T follicular helper cell (primary cell): ENCODE measurements at regions not wholly inside any gene's neighbourhood (a gene's known extent, or its start where the extent isn't known, plus 50 kb on each side); places are given as distances from the start of the nearest gene placed in this dataset.
"Not testable (repeated sequence)": the region's sequence is repeated elsewhere in the genome, so short reads cannot be mapped to it uniquely, and the experiment has no call there.

ENCODE experiments used
- DNase-seq: peaks from one replicate; pipeline ENCODE4 v3.0.0-alpha.2; 2020; ENCODE audit warnings: low read depth

DNA sequence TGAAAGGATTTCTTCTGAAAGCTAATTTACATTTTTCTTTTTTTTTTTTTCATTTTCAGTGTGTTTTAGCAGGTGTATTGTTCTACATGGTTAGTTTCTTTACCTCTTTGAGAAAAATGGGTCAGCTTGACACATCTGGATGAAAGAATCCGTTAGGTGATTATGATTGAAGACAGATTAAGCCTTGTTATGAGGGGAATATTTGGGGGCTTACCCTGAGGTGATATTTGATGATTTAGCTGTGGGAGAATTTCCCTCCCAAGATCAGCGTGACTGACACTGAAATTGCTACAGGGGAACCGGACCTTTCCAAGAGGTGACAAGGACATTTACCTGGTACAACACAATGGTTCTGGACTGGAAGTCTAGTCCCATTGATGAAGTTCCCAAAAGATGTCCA lies 147.5 kb downstream of the NFKBIZ start:
- DNase-seq = no peak

DNA sequence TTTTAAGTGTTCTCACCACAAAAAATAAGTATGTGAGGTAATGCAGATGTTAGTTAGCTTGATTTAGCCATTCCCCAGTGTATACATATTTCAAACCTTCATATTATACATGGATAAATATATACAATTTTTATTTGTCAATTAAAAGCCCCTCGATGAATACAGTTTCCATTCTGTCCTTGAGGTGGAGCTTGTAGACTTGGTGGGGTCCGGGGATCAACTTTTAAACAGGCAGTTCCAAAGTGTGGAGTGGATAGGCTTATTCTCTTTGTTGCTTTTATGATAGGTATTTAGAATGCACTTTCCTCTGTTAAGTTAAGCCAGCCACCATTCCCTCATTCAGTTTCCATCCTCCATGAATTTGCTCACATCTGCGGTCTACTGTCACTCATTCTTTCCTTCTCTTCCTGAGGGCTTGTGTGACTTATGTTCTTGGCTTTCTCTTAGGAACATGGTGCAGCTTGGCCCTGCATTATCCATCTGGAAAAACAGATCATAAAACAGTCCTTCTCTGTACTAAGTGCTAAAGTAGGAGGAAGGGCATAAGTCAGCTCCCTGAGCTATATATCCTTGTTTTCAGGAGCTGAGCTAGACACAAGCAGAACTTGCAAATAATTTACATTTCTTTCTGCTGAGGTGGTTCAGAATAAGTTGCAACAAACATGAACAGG lies 149.1 kb downstream of the NFKBIZ start:
- no peak for DNase-seq

DNA sequence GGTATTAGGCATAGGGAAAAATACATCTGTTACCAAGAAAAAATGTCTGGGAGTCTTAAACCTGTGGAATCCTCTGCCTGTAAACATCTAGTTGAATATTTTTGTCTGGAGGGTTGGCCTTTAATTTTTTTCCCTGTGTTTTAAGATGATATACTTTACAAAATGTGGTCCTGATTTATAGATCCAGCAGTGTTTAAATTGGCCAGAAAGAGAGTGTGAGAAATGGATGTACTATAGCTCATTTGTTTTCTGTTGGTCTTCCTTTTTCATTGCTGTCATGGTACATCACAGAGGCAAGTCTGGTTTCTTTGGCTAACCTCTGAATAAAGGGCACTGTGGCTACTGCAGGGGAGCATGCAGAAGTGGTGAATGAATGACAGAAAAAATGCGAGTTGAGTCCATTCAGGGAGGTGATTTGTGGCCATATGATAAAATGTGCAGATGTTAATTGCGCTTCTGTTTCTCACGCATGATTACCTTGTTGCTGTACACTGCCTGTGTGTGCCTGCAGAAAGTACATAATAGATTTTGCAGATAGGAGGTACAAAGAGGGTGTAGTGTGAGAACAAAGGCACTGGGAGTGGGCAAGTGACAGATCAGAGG lies 150.0 kb downstream of the NFKBIZ start:
- DNase-seq = no peak

DNA sequence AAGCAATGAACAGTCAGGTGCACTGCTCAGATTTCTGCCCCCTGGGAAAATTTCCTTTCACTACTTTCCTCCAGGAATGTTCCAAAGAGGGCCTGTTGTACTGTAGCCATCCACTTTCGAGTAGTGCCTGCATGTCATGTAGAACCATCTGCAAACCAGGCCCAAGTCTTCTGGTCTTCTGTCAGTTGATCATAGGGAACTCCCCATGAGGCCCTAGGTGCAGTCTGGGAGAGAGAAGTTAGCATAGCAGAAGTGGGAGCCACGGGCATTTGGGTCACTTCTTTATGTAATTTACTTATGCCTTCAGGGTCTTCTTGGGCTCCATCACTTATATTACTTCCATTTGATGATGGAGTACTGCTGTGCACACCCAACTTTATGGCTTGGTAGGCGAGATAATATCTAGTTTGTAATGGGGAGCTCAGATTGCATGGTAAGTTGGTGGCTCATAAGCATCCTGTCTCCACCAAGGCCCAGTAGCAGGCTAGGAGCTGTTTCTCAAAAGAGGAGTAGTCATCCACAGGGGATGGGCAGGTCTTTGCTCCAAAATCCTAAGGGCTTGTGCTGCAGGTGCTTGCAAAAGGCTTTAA lies 151.4 kb downstream of the NFKBIZ start:
- no peak for DNase-seq

DNA sequence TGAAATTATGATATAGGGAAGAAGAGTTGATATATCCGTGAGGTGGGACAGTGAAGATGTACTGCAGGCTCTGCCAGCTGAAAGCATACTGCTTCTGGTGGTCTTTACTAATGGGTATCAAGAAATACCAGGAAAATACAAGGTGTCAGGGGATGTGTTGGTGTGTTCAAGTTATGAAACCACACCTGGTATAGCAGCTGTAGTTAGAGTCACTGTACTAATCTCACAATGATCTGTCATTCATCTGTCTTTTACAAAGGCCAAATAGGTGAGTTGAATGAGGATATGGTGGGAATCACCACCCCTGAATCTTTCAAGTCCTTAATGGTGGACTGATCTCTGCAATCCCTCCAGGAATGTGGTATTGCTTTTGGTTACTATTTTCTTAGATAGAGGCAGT lies 152.7 kb downstream of the NFKBIZ start:
- DNase-seq = no peak

DNA sequence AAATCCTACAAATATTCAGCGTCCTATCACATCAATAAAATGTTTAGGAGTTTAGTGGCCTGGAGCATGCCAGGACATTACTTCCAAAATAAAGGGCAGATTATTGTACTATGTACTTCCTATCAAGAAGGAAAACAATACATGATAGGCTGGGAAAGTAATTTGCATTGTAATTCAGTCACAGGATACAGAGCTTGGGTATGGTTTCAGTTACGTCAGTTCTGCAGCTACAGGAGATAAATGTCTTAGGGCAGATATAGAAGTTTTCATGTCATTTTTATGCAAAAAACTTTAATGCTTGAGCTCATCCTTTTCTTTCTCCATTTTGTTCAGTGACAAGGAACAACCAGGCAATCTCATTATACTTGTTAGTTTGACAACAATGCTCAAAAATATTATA lies 155.2 kb downstream of the NFKBIZ start:
- DNase-seq = no peak

DNA sequence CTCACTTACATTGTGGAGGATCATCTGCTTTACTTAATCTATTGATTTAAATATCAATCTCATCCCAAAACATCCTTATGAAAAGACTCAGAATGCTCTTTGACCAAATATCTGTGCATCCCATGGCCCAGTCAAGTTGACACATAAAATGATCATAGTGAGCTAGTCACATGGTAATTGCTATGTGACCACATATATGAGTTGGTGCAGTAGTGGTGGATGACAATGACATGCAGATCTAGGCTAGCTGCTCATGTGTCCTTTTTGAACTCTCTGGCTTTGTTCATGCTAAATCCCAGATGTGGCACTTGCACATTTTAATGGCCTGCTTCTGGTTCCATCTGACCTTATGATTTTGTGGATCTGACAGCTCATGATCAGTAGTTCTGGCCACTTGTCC lies 156.2 kb downstream of the NFKBIZ start:
- no peak for DNase-seq

DNA sequence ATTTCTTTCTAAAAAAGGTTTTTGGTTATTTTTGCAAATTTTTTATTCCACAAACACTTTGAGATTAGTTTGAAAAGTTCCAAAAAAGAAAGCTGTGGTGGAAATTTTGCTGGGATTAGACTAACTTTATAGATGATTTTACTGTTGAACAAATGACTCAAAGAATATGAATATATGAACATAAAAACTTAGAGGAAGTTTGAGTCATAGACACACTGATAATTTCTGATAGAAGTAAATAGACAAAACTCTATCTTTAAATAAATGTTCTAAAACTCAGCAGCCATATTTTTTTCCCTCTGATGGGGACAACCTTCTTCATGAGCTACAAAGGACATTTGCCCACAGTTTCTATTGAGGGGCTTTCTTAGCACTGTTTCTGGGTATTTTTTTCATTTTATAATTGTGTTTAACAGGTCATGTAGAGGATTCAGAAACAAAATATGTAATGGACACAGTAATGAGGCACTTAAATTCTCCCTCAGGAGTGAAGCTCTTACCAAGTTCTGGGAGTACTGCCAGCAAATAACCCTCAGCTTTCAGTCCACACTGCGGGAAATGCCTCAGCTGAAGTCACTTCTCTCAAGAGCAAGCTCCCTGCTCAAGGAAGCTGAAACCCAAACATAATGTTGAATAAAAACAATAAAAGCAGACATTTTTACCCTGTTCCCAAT lies 157.6 kb downstream of the NFKBIZ start:
- no peak for DNase-seq

DNA sequence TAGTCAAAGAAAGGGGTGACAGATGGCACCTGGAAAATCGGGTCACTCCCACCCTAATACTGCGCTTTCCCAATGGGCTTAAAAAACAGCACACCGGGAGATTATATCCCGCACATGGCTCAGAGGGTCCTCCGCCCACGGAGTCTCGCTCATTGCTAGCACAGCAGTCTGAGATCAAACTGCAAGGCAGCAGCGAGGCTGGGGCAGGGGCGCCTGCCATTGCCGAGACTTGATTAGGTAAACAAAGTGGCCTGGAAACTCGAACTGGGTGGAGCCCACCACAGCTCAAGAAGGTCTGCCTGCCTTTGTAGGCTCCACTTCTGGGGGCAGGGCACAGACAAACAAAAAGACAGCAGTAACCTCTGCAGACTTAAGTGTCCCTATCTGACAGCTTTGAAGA lies 159.1 kb downstream of the NFKBIZ start:
- DNase-seq = not testable (repeated sequence)

DNA sequence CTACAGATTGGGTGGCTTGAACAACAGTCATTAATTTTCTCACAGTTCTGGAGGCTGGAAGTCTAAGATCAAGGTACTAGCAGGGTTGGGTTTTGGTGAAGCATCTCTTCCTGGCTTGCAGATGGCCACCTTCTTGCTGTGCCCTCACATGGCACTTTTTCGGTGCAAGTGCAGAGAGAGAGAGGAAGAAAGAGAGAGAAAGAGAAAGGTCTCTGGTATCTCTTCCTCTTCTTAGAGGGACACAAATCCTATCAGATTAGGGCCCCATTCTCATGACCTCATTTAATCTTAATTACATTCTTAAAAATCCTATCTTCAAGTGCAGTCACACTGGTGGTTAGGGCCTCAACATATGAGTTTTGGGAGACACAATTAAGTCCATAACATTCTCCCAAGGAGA lies 167.1 kb downstream of the NFKBIZ start:
- no peak for DNase-seq

DNA sequence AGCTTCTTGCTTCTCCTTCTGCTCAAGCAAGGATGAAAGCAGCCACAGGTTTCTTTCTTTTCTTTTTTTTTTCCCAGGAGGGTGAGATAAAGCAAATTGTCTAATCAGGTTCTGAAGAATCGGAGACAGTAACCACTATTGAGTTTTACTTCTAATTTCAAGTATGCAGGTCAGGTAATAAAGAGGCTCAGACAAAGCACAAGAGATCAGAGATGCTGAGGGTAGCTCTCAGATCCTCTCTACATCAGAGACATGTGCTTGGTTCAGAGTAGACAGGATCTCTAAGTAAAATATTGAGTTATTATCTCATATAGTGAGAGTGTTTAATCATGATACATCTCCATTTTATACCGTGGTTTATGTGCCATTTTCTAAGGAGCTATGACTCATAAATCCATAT lies 168.5 kb downstream of the NFKBIZ start:
- DNase-seq = no peak

DNA sequence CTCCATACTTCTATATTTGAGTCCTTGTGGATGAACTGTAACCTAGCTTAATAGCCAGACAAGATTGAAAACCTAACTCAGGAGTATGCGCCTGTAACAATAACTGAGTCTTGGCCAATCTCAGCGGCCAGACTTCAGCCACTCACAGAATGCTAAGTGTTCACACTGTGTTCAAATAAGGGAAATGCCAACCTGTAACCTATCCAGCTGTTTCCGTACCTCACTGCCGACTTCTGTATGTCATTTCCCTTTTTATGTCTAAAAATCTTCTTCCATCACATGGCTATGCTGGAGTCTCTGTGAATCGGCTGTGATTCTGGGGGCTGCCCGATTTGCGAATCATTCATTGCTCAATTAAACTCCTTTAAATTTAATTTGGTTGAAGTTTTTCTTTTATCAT lies 169.2 kb downstream of the NFKBIZ start:
- DNase-seq = no peak

DNA sequence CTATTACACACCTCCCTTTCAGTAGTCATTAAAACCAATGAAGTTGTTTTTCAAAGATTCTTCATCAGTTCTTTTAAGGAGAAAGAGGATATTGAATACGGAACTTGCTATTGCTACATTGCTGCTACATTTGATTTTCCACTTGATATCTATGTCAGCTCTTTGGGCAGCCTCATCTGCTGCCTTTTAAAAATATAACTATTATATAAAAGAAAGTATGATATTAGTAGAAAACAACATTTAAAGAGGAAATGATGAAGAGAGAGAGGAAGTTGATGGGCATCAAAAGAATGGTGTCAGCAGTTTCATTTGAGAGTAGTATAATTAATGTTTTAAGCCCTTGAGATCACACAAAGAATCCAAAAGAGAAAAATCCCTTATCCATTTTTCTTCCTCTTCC lies 171.4 kb downstream of the NFKBIZ start:
- DNase-seq = no peak

DNA sequence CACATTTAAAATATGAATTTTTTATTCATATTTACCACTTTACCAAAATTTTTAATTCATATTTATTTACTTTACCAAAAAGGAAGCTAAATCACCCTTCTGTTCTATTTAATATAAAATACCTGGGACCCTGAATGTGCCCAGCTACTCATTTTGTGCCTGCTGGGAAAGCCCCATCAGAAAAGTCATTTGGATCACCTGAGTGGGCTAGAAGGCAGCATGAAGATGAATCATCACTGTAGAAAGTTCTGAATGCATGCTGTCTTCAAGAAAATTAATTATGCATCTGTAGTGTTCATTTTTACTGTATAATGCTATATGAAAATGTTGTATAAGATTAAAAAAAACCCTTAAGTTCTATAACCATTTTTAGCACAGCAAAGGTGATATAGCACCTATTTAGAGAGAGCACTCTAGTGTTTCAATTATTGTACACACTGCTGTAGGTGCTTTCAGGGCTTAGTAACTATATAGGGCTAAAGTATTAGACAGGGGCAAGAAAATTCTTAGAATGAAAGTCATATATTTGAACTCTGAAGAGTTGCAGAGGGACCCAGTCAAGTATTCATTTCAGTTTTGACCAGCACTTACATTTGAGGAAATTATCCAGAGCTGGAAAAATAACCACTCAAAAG lies 175.1 kb downstream of the NFKBIZ start:
- DNase-seq = no peak

DNA sequence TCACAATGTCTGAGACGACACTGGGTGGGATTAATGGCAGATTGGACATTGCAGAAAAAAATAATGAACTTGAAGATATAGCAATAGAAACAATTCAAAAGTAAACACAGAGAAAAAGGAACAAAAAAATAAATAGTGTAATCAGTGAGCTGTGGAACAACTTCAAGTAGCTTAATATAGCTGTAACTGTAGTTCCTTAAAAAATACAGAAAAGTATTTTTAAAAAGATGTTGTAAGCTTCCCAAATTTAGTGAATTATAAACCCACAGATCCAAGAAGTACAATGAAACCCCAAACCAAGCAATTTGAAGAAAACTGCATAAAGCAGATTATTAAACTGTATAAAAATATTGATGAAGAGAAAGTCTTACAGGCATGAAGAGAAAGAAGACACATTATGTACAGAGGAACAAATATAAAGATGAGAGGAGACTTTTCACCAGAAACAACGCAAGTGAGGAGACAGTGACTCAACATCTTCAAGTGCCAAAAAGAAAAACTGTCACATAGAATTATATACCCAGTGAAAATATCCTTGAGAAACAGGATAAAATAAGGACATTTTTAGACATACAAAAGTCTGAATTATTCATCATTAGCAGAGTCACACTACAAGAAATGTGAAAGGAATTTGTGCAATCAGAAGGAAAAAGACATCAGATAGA lies 176.4 kb downstream of the NFKBIZ start:
- no peak for DNase-seq

DNA sequence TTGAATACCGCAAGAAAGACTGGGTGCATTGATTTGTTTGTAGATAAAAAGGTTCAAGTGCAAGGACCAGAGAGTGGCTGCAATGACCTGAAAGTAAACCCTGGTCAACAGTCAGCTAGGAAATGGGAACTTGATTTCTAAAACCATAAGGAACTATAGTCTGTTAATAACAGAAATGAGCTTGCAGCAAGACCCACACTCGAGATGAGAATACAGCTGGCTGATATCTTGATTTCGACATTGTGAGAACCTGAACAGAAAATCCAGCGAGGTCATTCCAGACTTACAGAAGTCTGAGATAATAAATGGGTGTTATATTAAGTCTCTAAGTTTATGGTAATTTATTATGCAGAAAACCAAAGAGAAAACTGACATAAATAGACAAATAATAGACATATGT lies 177.3 kb downstream of the NFKBIZ start:
- DNase-seq = no peak

DNA sequence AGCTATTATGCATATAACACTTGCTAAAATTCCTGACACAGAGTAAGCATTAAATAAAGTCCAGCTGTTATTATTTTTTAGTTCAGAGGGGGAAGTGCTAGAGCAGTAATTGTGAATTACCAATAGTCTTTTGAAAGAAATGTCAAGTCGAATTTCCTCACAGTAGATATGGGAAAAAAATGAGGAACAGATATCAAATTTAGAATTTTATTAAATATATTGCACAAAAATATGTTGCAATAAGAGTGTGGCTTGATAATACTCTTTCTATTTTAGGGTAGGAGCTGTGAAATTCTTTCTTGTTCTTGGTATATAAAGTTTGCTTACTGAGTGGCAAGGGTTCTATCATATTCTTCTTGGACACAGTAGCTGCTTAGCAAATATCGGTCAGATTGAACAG lies 181.3 kb downstream of the NFKBIZ start:
- no peak for DNase-seq

DNA sequence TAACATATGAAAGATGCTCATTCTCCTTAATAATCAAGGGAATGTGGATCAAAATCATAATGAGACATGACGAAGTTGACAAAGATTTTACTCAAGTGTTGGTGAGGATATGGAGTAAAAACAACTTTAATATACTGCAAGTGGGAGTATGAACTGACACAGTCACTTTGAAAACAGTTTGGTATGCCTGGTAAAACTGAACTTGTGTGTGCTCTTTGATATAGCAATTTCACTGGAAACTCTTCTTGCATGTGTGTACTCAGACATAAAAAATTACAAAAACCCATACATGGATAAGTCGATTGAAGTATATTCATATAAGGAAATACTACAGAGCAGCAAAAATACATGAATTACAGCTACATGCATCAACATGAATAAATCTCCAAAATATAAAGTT lies 182.5 kb downstream of the NFKBIZ start:
- no peak for DNase-seq

DNA sequence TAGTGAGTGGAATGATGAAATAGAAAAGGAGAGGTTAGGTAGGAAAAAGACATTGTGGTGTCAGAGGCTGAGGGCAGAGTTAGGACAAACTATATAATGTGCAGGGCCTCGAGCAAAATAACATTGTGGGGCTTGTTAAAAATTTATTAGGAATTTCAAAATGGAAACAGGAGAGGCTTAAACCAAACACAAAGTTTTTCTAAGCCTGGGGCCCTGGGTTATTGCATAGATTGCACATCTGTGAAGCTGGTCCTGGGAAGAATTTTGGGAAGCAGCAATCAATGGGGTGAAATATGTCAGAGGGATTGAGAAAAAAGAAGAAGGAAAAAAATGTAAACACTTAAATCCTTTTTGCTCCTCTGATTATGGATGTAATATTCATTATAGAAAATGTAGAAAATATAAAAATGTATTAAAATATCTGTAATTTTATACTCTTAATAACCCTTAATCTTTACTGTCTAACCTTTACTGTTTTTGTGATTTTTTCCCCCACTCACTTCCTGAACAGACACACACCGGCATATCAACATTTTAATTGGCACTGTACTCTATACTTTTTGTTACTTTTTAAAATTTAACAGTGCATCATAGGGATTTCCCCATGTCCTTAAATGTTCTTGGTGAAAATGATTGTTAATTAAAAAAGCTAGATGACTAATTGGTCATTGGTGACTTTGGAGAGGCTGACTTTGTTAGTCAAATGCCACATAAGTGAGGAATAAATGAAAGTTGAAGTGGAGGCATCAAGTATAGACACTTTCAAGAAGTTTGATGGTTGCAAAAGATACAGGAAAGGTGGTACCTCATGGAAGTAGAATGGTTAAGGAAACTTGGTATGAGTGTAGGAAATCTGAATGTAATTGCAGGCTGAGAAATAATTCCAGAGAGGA lies 183.4 kb downstream of the NFKBIZ start:
- DNase-seq = no peak

DNA sequence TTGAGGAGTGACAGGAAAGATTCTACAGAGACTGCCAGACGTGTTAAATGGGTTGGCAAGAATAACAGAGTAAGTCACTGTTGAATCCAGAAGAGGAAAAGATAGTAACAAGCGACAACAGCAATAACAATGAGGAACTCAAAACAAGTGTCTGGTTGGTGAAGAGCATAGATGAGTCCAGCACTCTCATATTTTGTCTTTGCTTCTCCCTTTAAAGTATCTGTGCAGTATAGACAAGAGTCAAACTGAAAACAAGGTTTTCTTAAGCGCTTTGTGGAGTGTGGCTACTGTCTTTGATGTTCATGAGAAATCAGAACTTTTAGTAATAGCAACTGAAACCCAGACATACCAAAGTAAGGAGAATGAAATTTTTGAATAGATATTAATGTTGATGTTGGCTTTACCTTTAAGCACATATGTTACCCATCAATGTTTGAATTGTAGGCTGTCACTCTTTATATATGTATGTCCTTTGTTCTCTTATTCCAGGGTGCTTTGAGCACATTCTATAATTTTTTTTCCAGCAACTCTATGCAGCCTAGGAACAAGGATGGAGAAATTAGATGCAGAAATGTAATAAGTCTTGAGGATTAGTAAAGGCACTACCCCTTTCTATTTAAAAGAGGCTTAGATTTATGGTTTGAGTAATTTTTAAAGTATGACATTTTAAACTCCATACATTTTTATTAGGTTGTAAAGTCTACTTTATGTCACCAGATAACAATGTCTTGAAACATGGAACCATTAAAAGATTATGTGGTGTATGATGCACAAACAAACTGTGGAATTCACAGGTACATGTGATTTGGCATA lies 185.5 kb downstream of the NFKBIZ start:
- DNase-seq = no peak
